B cell (primary cell): ENCODE measurements at regions not wholly inside any gene's neighbourhood (a gene's known extent, or its start where the extent isn't known, plus 50 kb on each side); places are given as distances from the start of the nearest gene placed in this dataset.

Experiments
- ATAC-seq: fragments of 200-7000 bp; cut with Tn5 transposase; one replicate; pipeline ENCODE4 v1.10.0; 2021; ENCODE audit warnings: low read depth, mild to moderate bottlenecking, moderate number of reproducible peaks, moderate library complexity
- CTCF ChIA-PET: fragments of 350-600 bp; sonication (Branson Sonifier 250); formaldehyde crosslinking; loops from one replicate; lab custom pipeline; 2021; ENCODE audit warnings: antibody characterized with exemption, inconsistent platforms; lab: Charles Lee
- POLR2A ChIA-PET: fragments of 350-600 bp; sonication (Branson Sonifier 250); formaldehyde crosslinking; loops from one replicate; lab custom pipeline; 2021; ENCODE audit warnings: antibody characterized with exemption; lab: Charles Lee
- DNase-seq: peaks from one replicate; pipeline ENCODE4 v3.0.0; 2013
- H2AFZ ChIP-seq: 2 replicates; pipeline ENCODE4 v1.6.1; 2012; ENCODE audit warnings: mild to moderate bottlenecking, low read depth, low read length; ENCODE audit not compliant: insufficient read depth, poor library complexity, severe bottlenecking
- H3K27ac ChIP-seq, 2 donors: 1 replicate in 1 of 2; 2 replicates in 1 of 2; pipeline ENCODE4 v1.5.1; 2012 to 2013; ENCODE audit warnings: low read length in 2 of 2, mild to moderate bottlenecking in 2 of 2, moderate library complexity in 1 of 2
- H3K27me3 ChIP-seq, 4 experiments: fragments of 200-600 bp in 1 of 4; sonication (generic) in 1 of 4; replicated peaks in 1 of 4; 1 replicate in 2 of 4; 2 replicates in 2 of 4; pipeline versions ENCODE4 v1.6.1 to v1.7.0; 2013 to 2016; ENCODE audit warnings: low read length in 3 of 4, mild to moderate bottlenecking in 2 of 4, mixed read lengths in 1 of 4, moderate library complexity in 1 of 4; ENCODE audit not compliant: insufficient read depth in 4 of 4, control insufficient read depth in 3 of 4; ENCODE audit errors: control extremely low read depth in 1 of 4
- H3K36me3 ChIP-seq, 2 experiments: replicated peaks in 1 of 2; 1 replicate in 1 of 2; 2 replicates in 1 of 2; pipeline versions ENCODE4 v1.6.1 to v1.7.1; 2013; ENCODE audit warnings: low read length in 1 of 2; ENCODE audit not compliant: insufficient read depth in 2 of 2, control insufficient read depth in 1 of 2; ENCODE audit errors: control extremely low read depth in 1 of 2, extremely low read depth in 1 of 2
- H3K4me1 ChIP-seq, 2 donors: fragments of 200-600 bp in 1 of 2; sonication (generic) in 1 of 2; 1 replicate in 1 of 2; 2 replicates in 1 of 2; pipeline versions ENCODE4 v1.5.1 to v1.6.1; 2013 to 2017; ENCODE audit warnings: low read length in 2 of 2; ENCODE audit not compliant: control insufficient read depth in 2 of 2, insufficient read depth in 2 of 2
- H3K4me2 ChIP-seq: replicated peaks from 2 replicates; pipeline ENCODE3; 2012; ENCODE audit warnings: mild to moderate bottlenecking, low read depth, low read length; ENCODE audit not compliant: poor library complexity, severe bottlenecking
- H3K4me3 ChIP-seq, 5 experiments: fragments of 200-600 bp in 1 of 5; sonication (generic) in 1 of 5; 1 replicate in 3 of 5; 2 replicates in 2 of 5; pipeline versions ENCODE4 v1.5.1 to v1.7.0; 2011 to 2016; ENCODE audit warnings: low read length in 4 of 5, mild to moderate bottlenecking in 4 of 5, low read depth in 2 of 5, control low read depth in 1 of 5, moderate library complexity in 1 of 5; ENCODE audit not compliant: insufficient read depth in 1 of 5; ENCODE audit errors: control extremely low read depth in 1 of 5, extremely low read depth in 1 of 5
- H3K79me2 ChIP-seq: fragments of 200-600 bp; sonication (generic); one replicate; pipeline ENCODE4 v1.6.0; 2016; ENCODE audit warnings: low read length; ENCODE audit not compliant: control insufficient read depth, insufficient read depth
- H3K9ac ChIP-seq: fragments of 200-600 bp; sonication (generic); 2 replicates; pipeline ENCODE4 v1.6.1; 2017; ENCODE audit warnings: mild to moderate bottlenecking, low read length, moderate library complexity
- H3K9me3 ChIP-seq, 3 donors: one replicate each; pipeline versions ENCODE4 v1.6.1 to v1.7.1; 2013; ENCODE audit warnings: low read length in 2 of 3; ENCODE audit not compliant: control insufficient read depth in 2 of 3, insufficient read depth in 1 of 3; ENCODE audit errors: control extremely low read depth in 1 of 3
- H4K20me1 ChIP-seq: 2 replicates; pipeline ENCODE4 v1.6.0; 2012; ENCODE audit warnings: mild to moderate bottlenecking, low read length; ENCODE audit not compliant: insufficient read depth, control insufficient read depth, poor library complexity, severe bottlenecking
- H3K27ac Mint-ChIP-seq: one replicate; pipeline ENCODE4 v1.8.0; 2021; ENCODE audit warnings: mixed read lengths
- H3K27me3 Mint-ChIP-seq: one replicate; pipeline ENCODE4 v1.8.0; 2021; ENCODE audit warnings: mixed read lengths
- H3K4me1 Mint-ChIP-seq: one replicate; pipeline ENCODE4 v1.8.0; 2021; ENCODE audit warnings: mixed read lengths
- H3K4me3 Mint-ChIP-seq: one replicate; pipeline ENCODE4 v1.8.0; 2021; ENCODE audit warnings: mixed read lengths
- H3K9me3 Mint-ChIP-seq: one replicate; pipeline ENCODE4 v1.8.0; 2022; ENCODE audit warnings: mixed read lengths; ENCODE audit not compliant: insufficient read depth
- EZH2 ChIP-seq: IDR thresholded peaks from 2 replicates; pipeline ENCODE4 v1.6.1; 2012; ENCODE audit warnings: borderline replicate concordance, low read depth, mild to moderate bottlenecking, moderate library complexity, low read length; ENCODE audit not compliant: insufficient read depth, poor library complexity, severe bottlenecking
- WGBS: methylation state at CpG from one replicate; pipeline ENCODE4 v1.1.5; 2013; ENCODE audit warnings: missing lambda C conversion rate; ENCODE audit not compliant: insufficient coverage; 5-methylcytosine and 5-hydroxymethylcytosine counted together
- intact Hi-C: fragments of 100-400 bp; cut with micrococcal nuclease; formaldehyde crosslinking; loops from one replicate; pipeline ENCODE4 v1.10.0; 2022
- TF ChIP-seq, protein P1 (sequence below): fragments of 200-600 bp; IDR thresholded peaks from one replicate; pipeline ENCODE4 v1.8.0; 2022; ENCODE audit warnings: antibody characterized with exemption, mild to moderate bottlenecking

DNA sequence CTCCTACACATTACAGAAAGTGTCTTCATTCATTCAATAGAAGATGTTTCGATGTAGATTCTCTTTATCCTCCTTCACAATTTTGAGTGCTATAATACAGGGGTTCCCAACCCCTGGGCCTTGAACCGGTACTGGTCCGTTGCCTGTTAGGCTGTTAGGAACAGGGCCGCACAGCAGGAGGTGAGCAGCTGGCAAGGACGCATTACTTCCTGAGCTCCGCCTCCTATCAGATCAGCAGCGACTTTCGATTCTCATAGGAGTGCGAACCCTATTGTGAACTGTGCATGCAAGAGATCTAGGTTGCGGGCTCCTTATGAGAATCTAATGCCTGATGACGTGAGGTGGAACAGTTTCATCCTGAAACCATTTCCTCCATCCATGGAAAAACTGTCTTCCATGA, 153.0 kb upstream of the SMC2 start:
- no peaks in the 10 kb centered on the region for H3K9me3 Mint-ChIP-seq
- H3K4me1 ChIP-seq, result no peaks in the 10 kb centered on the region
- H3K4me1 Mint-ChIP-seq, result no peaks in the 10 kb centered on the region
- H3K27ac Mint-ChIP-seq, result no peak overlapping the region
- no peaks in the 10 kb centered on the region for H3K9me3 ChIP-seq
- H3K79me2 ChIP-seq, result no peaks in the 10 kb centered on the region
- no peak overlapping the region for H3K4me2 ChIP-seq
- H3K4me3 Mint-ChIP-seq, result no peak overlapping the region
- H3K4me3 ChIP-seq, result no peak overlapping the region
- no peak overlapping the region for H3K27ac ChIP-seq
- H2AFZ ChIP-seq, result no peak overlapping the region
- no peaks in the 10 kb centered on the region for H3K27me3 ChIP-seq
- ChIA-PET POLR2A (no interaction called here), CTCF (no interaction called here)
- no peaks in the 10 kb centered on the region for H3K27me3 Mint-ChIP-seq
- H3K36me3 ChIP-seq, result no peaks in the 10 kb centered on the region
- 90% methylated on average over 9 of the region's 11 CpGs for WGBS
- no peaks in the 10 kb centered on the region for H4K20me1 ChIP-seq
- no peak overlapping the region for H3K9ac ChIP-seq
- intact Hi-C loops, result no loop called here
- no peak for DNase-seq
- ATAC-seq, result no peak
- no peak for TF ChIP-seq EZH2
- TF ChIP-seq, protein P1, sequence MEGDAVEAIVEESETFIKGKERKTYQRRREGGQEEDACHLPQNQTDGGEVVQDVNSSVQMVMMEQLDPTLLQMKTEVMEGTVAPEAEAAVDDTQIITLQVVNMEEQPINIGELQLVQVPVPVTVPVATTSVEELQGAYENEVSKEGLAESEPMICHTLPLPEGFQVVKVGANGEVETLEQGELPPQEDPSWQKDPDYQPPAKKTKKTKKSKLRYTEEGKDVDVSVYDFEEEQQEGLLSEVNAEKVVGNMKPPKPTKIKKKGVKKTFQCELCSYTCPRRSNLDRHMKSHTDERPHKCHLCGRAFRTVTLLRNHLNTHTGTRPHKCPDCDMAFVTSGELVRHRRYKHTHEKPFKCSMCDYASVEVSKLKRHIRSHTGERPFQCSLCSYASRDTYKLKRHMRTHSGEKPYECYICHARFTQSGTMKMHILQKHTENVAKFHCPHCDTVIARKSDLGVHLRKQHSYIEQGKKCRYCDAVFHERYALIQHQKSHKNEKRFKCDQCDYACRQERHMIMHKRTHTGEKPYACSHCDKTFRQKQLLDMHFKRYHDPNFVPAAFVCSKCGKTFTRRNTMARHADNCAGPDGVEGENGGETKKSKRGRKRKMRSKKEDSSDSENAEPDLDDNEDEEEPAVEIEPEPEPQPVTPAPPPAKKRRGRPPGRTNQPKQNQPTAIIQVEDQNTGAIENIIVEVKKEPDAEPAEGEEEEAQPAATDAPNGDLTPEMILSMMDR, result no peak

DNA sequence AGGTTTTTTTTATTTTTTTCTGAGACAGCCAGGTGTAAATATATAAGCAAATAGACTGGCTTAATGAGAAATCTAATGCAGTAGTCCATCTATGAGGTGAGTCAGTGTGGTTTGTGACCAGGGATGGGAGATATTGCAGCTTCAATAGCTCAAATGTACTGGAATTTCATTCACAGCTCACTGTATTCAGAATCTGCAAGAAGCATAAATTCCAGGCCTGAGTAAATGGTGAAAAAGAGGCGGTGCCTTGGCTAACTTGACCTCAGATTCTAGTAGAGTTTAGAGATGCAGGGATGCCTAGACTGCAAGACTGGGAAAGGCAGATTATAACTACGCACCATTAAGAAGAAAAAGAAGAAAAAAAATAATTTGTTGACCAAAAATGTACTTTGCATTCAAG, 151.9 kb upstream of the SMC2 start:
- POLR2A ChIA-PET, result no interaction called here
- Histone ChIP-seq H3K4me1 (no peaks in the 10 kb centered on the region), H3K79me2 (no peaks in the 10 kb centered on the region), H3K36me3 (no peaks in the 10 kb centered on the region), H3K4me2 (no peak overlapping the region), H3K9ac (no peak overlapping the region), H4K20me1 (no peaks in the 10 kb centered on the region), H2AFZ (no peak overlapping the region), H3K4me3 (no peak overlapping the region), H3K9me3 (no peaks in the 10 kb centered on the region), H3K27me3 (no peaks in the 10 kb centered on the region), H3K27ac (no peak overlapping the region)
- TF ChIP-seq, protein P1, result no peak
- TF ChIP-seq EZH2, result no peak
- H3K27me3 Mint-ChIP-seq, result no peaks in the 10 kb centered on the region
- H3K9me3 Mint-ChIP-seq, result no peaks in the 10 kb centered on the region
- H3K4me3 Mint-ChIP-seq, result no peak overlapping the region
- ATAC-seq (no peak), DNase-seq (no peak)
- no CpG with 5 or more reads among the region's 2 CpGs for WGBS
- CTCF ChIA-PET, result no interaction called here
- intact Hi-C loops, result no loop called here
- H3K27ac Mint-ChIP-seq, result no peak overlapping the region
- no peaks in the 10 kb centered on the region for H3K4me1 Mint-ChIP-seq
